ENCODE measurements at regions not wholly inside any gene's neighbourhood (a gene's known extent, or its start where the extent isn't known, plus 50 kb on each side); places are given as distances from the start of the nearest gene placed in this dataset.

DNA sequence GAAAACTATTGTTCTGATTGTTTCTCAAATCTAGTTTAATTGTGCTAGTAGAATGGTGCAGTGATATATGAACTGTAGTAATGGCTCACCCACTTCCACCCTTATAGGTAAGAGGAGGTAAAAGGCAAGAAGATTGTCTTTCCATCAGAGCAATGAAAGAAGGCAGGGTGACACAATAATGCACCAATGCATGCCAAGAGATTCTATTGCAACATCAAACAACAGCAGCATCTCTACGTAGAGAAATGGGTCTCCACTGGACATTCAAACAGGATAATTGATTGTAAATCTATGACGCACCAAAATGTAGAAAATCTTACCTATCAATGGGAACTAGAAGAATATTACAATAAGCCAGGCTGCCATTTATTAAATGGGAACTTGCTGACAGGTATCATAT lies 107.0 kb upstream of the ISL1 start:
- no peak for DNase-seq (ENCODE audit: low spot score)

DNA sequence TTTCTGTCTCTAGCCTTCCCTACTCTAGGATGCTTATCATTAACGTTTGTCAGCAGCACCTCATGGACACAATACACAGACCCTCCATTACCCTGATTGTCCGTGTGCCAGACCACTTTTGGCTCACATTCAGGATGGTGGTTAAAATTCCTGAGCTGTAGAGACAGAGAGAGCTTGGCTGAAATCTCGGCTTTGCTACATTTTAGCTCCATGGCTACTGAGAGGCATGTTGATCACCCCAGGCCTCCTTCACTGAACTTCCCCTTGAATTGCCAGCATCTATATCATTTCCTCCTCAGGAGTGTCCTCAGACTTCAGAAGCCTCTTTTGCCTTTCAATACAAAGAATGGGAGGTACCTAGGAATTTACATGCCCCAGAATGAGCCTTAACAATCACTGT lies 104.7 kb upstream of the ISL1 start:
- no peak for DNase-seq (ENCODE audit: low spot score)

DNA sequence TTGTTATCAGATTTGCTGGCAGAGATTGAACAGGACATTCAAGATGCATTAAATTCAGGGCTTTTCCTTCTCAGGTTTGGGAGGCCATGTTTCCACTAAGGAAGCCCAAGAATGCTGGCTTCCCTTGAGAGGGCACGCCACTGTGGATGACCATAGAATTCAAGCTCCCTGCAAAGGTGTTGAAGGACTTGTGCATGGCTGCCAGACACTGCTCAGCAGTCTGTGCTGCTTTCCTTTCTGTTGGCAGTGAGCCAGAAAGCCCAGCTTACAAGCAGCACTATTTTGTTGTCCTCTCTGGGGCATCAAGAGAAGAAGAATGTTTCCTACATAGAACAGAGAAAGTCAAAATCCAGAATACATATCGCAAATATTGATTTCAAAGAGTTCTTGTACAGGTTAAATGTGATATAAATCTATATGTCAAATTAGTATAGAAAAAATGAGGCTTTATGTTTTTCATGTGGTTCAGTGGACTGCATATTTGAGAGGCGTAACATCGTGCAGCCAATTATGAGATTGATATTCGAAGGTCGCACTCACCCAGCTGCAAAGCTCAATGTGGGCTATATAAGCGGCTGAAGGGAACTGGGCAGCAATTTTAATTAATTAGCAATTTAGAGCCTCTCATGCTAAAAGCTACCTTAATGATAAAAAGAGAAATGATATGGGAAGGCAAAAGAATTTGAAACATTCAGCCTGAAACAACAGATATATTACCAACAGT lies 103.1 kb upstream of the ISL1 start:
- DNase-seq (ENCODE audit: low spot score) = no peak

DNA sequence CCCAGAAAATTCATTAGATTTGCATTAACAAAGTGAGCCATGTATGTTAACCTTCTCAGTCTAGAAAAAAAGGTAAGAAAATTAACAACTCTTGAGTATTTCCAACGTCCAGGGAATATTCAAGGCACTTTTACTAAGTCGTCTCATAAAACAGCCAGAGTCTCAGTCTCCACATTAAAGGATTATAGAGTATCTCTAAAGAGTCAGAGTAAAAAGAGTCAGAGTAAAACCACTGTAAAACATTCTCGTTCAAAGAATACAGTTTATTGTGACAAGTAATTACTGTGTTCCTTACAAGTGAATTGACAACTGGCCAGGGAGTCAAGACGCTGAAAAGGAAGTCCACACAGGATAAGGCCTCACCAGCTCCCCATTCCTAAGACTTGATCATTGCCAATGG lies 97.2 kb upstream of the ISL1 start:
- DNase-seq (ENCODE audit: low spot score) = no peak

DNA sequence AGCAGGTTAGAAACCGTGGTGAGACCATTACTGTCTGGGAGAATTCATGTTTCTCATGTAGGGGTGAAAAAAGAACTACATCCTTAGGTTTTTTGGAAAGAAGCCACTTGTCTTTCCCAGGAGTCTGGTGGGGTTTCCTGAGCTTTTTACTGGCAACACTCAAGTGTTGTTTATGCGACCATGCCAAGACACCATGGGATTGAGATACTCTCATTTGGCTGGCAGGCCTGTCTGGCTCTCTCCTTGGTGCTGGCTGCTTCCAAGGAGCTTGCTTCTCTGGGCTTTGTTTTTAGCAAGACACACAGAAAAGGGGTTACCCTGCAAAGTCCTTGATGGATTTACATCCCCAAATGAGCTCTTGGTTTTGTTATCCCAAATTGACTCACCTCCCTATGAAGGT lies 80.9 kb upstream of the ISL1 start:
- no peak for DNase-seq (ENCODE audit: low spot score)

DNA sequence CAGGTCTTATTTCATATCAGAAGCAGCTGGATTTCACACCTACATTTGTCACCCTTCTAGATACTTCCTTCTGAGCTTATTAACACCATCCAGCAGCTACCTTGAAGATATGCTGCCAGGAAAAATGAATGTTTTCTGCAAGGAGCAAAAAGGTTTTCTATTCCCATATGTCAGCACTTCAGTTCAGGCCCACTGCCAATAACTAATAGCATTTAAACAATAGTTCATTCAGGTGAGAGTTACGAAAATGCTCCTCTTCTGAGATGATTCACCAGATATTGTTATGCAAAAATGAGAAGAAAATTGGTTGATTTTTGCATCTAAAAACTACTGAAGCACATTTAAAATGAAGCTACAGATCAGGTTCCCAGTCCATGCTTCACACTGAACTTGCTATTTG lies 56.4 kb upstream of the ISL1 start:
- no peak for DNase-seq (ENCODE audit: low spot score)
